NCI-H748 (cell line): ENCODE measurements at regions not wholly inside any gene's neighbourhood (a gene's known extent, or its start where the extent isn't known, plus 50 kb on each side); places are given as distances from the start of the nearest gene placed in this dataset.

Source experiments
- DNase-seq: peaks from one replicate; lab custom pipeline; 2025; ENCODE audit not compliant: unreplicated experiment; lab: John Stamatoyannopoulos, UW

DNA sequence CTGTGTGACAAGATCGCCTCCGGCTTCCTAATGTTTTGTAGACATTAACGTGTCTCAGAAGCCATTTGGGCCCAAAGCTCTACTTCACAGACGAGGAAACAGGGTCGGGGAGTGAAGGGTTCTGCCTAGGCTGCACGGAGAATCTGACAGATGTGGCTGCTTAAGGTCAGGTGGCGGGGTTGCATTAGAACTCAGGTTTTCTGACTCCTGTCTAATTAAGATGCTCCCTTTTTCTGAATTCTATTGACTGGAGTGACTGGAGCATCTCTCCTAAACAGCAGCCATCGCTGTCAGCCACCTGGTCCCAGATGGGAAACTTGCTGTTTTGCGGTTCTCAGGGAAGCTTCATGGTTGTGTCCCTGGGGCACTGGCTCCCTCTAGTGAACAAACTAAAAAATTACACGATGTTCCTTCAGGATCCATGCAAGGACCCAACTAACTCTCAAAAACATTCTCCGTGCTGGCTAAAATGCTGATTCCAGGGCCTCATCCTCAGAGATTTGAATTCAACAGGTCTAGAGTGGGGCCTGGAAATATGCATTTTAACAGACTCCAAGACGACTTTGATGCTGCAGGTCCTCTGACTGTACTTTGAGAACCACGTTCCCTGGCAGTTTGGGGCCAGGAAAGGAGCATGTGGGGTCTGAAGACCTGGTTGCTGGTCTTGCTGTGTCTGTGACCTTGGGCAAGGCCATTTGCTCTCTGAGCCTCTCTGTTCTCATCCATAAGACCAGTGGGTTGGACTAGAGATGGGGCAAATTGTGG lies 117.4 kb downstream of the IRF8 start:
- peak; percentile 29 for DNase-seq

- no peak for DNase-seq
Measured at GRCh38 chr16:86018071-86018470, 119.1 kb downstream of the IRF8 start.

DNA sequence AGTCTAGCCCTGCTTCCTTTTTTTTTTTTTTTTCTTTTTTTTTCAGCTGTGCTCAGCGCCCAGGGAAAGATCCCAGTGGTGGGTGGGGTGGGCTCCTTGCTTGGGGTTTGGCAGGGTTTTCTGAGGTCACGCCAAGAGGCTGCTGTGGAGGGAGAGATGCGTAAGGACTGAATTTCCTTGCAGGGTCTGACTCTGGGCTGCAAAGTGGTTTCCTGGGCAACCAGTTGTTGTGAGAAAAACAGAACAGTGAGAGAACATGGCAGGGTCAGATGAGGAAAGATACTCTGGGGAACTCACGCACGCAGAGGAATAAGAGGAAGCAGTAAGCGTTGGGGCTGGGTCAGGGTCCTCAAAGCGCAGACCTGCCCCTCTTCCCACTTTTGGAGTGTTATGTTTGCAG lies 119.5 kb downstream of the IRF8 start:
- no peak for DNase-seq

- no peak for DNase-seq
Measured at GRCh38 chr16:86018941-86019340, 120.0 kb downstream of the IRF8 start.

DNA sequence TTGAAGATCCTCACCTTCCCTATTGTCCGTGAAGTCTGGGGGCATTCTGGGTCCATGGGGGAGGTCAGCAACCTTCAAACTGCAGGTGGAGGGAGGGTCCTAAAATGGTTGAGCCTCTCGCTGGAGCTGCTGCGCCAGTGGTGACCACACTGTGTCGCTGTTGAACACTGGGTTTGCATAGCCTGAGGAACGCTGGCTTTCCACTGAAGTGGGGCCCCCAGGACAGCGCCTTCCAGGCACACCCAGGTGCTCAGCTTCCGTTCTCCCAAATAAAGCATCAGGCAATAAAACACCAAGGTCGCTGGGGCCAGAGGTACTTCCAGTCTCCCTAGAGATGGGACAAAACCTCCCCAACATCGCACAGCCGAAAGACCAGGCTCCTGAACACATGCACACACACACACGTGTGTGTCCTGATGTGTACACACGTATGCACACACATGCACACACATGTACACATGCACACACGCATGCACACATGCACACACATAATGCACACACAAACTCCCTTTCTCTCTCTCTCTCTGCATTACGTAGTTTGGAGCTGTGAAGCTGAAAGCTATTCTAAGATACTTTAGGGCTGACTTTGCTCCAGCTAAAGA lies 120.6 kb downstream of the IRF8 start:
- no peak for DNase-seq

GRCh38 chr16:86020971-86021370 lies 122.0 kb downstream of the IRF8 start:
- no peak for DNase-seq

DNA sequence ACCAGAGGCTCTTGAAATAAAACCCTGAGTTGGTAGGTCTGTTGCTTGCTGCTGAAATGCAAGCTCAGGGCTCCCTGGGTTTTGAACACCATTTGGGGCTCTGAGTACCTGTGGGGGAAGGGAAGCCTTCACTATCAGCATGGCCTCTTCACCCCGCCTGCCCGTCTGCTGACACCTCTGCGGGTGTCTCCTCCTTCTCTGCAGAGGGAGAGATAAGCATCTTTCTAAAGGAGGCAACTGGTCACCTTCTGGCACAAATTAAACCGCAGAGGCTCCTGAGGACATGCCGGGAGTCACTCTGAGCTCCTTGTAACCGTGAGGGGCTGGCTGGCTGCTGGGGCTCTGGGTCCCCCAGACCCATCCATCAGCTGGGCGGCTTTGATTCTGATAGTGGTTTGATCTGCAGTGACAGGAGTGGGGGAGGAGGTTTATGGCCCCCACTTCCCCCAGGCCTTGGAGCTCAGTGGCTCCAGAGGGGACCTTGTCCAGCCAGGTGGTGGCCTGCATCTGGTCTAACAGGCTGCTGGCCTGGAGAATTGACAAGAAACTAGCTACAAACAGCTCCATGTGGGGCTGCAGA lies 123.5 kb downstream of the IRF8 start:
- DNase-seq, result no peak

- DNase-seq, result no peak
Measured at GRCh38 chr16:86024210-86024609, 125.2 kb downstream of the IRF8 start.

GRCh38 chr16:86025706-86026105 lies 126.7 kb downstream of the IRF8 start:
- DNase-seq, result no peak

GRCh38 chr16:86026171-86026910 lies 127.4 kb downstream of the IRF8 start:
- no peak for DNase-seq

DNA sequence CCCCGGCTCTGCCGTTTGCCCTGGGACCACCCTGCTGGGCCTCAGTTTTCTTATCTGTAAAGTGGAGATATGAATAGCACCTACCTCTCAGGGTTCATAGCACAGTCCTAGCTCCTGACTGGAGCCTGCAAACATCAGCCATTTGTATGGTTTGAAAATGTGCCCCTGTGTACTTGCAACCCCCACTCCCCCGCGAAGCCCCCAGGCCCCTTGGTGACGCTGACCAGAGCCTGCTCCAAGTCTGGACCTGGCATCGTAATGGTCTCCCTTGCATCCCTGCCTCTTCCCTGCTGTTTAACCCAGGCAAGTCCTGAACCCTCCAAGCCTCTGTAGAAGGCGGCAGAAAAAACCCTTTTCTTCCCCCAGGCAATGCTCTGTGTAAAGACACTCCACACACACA lies 128.0 kb downstream of the IRF8 start:
- DNase-seq, result no peak

DNA sequence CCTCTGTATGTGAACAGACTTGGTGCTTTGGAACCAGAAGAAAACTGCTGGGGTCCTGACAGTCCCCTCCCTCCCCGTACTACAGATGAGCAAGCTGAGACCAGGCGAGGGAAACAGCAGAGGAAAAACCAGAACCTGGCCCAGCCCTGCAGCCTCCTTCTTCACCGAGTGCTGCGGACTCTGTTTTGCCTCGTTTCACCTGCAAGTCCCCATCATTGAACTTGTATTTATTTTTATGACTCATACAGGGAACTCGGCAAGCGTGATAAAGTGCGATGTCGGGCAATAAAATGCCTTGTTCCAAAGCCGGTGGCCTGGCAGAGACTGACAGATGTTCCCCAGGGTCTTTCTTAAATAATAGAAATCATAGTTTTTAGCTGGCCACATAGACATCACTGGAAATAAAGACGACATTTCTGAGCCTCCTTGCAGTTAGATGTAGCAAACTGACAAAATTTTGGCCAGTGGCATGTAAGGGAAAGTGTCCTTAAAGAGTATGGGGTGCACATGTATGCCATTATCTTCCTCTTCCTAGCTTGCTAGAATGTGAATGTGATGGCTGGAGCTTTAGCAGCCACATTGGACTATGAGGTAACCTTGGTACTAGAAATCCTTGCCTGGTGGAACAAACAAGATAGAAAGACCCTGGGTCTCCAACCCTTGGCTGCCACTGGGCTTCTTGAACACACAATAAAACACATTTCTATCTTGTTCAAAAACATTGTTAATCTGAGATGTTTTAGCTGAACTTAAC lies 128.6 kb downstream of the IRF8 start:
- DNase-seq, result no peak

- no peak for DNase-seq
Measured at GRCh38 chr16:86029131-86029741, 130.3 kb downstream of the IRF8 start.

DNA sequence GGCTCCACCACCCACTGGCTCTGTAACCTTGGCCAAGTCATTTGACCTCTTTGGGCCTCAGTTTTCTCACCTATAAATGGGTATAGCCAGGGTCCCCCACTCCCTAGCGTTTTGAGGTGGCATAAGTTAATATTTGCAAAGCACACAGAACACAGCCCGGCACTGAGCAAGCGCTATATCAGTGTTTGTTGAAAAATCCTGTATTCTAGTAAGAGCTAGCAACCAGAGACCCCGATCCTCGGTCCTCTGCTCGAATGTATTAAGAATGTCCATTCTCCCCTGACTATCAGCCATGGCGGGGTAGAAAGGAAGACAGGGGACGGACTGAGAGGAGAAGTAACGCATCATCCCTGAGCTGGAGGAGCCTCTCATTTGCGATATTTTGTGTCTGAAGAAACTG lies 131.2 kb downstream of the IRF8 start:
- DNase-seq, result no peak

DNA sequence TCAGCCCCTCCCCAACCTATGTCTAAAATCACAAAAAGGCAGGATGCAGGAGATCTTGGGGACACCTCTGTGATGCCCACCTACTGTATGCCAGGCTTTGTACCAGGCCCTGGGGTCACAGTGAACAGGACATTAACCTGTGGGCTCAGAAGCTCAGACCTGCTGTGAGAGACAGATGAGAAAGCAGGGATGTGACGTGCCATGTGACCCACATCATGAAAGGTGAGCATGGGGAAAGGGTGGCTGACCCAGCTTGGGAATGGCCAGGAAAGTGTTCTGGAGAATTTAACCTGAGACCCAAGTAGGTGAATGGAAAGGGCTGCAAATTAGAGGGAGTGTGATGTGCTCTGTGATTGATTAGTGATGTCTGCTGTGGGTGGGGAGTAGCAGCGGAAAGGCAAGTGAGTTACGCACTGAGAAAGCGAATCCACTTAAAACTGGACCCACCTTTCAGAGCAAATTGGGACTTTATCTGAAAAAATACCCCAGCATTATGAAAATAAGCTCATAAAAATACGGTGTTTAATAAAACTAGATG lies 132.2 kb downstream of the IRF8 start:
- no peak for DNase-seq

DNA sequence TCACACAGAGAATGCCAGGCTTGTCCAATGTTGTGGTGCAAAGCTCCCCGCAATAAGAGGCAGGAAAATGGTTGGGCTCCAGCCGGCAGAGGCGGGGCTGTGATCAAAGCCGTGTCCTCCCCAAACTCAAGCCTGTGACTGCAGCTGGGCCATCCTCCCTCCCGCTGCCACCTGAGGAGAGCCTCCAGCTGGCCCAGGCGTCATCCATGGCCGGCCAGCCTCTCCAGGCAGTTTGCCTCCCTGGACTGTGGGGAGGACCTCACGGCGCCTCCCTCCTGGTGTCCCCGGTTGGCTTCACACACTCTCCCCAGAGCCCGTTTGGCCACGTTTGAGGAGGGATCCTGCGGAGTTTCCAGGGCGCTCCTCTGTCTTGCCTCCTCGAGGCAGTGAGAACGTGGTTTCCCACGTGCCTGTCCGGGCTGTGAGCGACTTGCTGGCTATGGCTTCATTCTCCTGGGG lies 134.1 kb downstream of the IRF8 start:
- DNase-seq, result no peak

GRCh38 chr16:86033971-86034370 lies 135.0 kb downstream of the IRF8 start:
- DNase-seq, result no peak

- no peak for DNase-seq
Measured at GRCh38 chr16:86034421-86034919, 135.5 kb downstream of the IRF8 start.

DNA sequence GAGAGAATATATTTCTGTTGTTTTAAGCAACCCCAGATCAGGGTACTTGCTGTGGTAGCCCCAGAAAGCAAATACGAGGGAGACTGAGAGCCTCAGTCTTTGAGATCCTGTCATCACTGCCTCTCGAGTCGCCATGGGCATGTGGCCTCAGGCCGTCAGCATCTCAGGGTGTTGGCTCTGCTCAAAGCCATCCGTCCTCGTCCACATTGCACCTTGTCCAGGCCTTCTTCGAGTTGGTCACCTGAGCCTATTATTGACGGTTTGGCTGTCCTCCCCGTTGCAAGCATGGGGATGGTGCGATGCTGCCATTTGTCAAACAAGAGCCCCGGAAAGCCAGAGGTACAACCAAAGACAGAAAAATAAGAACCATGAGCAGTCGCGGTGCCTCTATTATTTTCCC lies 136.9 kb downstream of the IRF8 start:
- no peak for DNase-seq
